ENCODE measurements at regions not wholly inside any gene's neighbourhood (a gene's known extent, or its start where the extent isn't known, plus 50 kb on each side); places are given as distances from the start of the nearest gene placed in this dataset.
"Not testable (repeated sequence)": the region's sequence is repeated elsewhere in the genome, so short reads cannot be mapped to it uniquely, and the experiment has no call there.

- DNase-seq (ENCODE audit: low read depth, low spot score) = no peak
These were observed 206.0 kb upstream of the SLC7A11 start for GRCh38 chr4:138448169-138448568.

- DNase-seq (ENCODE audit: low read depth, low spot score) = no peak
These were observed 204.3 kb upstream of the SLC7A11 start for GRCh38 chr4:138446456-138446855.

- DNase-seq (ENCODE audit: low read depth, low spot score) = no peak
These were observed 202.9 kb upstream of the SLC7A11 start for GRCh38 chr4:138445098-138445497.

DNA sequence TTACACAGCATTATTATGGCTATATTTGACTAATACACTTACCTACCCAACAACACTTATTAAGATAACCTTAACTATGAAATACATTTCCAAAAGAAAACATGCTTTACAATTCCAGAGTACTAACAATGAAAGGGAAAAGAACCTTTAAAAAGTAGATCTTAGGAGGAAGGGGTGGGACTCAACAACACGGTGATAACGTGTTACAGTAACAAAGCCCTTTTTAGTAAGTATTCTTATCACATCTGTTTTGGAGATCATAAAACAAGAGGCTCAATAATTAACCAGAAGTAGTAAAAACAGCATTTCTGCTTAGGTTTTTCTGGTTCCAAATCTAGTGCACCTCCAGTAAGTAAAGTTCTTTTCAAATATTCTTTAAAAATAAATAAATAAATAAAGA is 202.1 kb upstream of the SLC7A11 start:
- DNase-seq (ENCODE audit: low read depth, low spot score) = no peak

GRCh38 chr4:138439143-138439581 is 197.0 kb upstream of the SLC7A11 start:
- no peak for DNase-seq (ENCODE audit: low read depth, low spot score)

GRCh38 chr4:138438608-138439007 is 196.5 kb upstream of the SLC7A11 start:
- no peak for DNase-seq (ENCODE audit: low read depth, low spot score)

GRCh38 chr4:138437263-138437851 is 195.2 kb upstream of the SLC7A11 start:
- no peak for DNase-seq (ENCODE audit: low read depth, low spot score)

DNA sequence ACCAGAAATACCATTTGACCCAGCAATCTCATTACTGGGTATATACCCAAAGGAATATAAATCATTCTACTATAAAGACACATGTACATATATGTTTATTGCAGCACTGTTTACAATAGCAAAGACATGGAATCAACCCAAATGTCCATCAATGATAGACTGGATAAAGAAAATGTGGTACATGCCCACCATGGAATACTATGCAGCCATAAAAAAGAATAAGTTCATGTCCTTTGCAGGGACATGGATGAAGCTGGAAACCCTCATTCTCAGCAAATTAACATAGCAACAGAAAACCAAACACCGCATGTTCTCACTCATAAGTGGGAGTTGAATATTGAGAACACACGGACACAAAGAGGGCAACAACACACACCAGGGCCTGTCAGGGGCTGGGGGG is 193.6 kb upstream of the SLC7A11 start:
- DNase-seq (ENCODE audit: low read depth, low spot score) = not testable (repeated sequence)

DNA sequence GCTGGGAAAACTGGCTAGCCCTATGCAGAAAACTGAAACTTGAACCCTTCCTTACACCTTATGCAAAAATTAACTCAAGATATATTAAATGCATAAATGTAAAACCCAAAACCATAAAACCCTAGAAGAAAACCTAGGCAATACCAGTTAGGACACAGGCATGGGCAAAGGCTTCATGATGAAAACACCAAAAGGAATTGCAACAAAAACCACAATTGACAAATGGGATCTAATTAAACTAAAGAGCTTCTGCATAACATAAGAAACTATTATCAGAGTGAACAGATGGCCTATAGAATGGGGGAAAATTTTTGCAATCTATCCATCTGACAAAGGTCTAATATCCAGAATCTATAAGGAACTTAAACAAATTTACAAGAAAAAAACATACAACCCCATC is 192.9 kb upstream of the SLC7A11 start:
- not testable (repeated sequence) for DNase-seq (ENCODE audit: low read depth, low spot score)

DNA sequence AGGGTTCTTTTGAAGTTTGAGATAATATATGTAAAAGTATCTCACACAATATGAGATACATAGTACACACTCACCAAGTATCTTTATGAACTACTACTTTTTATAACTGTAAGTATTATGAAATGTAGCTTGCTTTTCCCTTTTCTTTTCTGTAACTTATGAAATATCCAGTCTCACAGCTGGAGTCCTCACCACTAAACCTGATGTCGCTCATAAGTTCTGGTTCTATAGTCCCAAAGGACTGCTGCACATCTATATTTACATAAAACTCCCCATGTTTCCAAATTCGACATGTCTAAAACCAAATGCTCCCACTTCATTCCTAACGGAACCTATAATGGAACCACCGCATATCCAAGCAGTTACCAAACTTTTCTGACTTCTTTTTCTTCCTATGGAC is 186.5 kb upstream of the SLC7A11 start:
- no peak for DNase-seq (ENCODE audit: low read depth, low spot score)

GRCh38 chr4:138426786-138427185 is 184.6 kb upstream of the SLC7A11 start:
- no peak for DNase-seq (ENCODE audit: low read depth, low spot score)

- DNase-seq (ENCODE audit: low read depth, low spot score) = no peak
These were observed 178.3 kb upstream of the SLC7A11 start for GRCh38 chr4:138420471-138420870.

- no peak for DNase-seq (ENCODE audit: low read depth, low spot score)
These were observed 172.1 kb upstream of the SLC7A11 start for GRCh38 chr4:138414202-138414601.

GRCh38 chr4:138413273-138413672 is 171.1 kb upstream of the SLC7A11 start:
- DNase-seq (ENCODE audit: low read depth, low spot score) = no peak

GRCh38 chr4:138412847-138413246 is 170.7 kb upstream of the SLC7A11 start:
- no peak for DNase-seq (ENCODE audit: low read depth, low spot score)

GRCh38 chr4:138410266-138410665 is 168.1 kb upstream of the SLC7A11 start:
- no peak for DNase-seq (ENCODE audit: low read depth, low spot score)

DNA sequence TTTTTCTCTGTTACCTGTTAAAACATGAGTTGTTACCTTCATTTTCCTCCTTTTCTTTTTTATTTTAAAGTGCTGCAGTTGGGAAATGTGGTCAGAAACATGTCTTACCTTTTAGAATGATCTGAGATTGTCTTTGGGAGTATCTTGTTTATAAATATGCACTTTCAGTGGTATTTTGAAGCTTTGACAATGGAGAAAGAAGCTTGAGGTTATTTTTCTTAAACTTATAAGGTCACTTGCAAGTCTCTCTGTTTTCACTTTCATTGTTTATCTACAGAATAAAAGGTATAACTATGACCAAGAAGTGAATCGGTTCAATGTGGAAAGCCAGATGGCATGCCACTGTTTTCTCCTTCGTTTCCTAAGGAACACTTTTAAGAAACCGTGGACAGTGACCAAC is 167.5 kb upstream of the SLC7A11 start:
- DNase-seq (ENCODE audit: low read depth, low spot score) = no peak

DNA sequence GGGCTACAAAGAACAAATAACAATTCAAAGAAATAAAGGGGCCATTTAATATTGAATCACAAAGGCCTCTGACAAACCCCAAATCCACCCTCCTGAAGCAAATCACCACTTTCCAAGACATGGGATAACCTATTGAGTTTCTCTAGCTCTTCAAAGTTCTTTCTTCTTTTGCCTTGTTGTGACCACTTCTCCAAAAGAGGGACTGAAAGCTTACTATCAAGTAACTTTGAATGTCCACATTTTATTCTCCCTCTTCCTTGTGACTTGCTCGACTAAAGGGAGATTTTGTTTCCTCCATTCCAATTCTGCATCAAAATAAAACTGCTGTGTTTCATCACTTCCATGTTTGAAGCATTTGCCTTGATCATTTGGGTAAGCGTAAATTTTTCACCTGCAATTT is 166.6 kb upstream of the SLC7A11 start:
- DNase-seq (ENCODE audit: low read depth, low spot score) = no peak

DNA sequence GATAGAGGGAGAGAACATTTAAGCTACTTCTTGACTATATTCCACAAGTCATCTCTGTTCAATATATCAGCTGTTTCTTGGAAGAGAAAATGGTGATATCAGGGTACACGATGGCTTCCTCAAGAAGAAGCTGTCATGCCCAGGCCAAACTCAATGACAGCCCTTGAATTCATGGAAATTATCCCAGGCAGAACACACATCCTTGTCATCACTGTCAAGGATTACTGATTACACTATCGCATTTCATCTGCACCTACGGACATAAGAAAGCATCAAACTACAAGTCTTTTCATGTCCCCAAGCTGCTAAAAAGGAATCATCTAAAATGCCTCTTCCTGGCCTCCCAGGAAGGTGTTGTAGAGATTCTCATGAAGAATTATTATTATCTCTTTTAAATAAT is 165.2 kb upstream of the SLC7A11 start:
- no peak for DNase-seq (ENCODE audit: low read depth, low spot score)

- DNase-seq (ENCODE audit: low read depth, low spot score) = no peak
These were observed 164.7 kb upstream of the SLC7A11 start for GRCh38 chr4:138406876-138407275.

GRCh38 chr4:138405934-138406567 is 163.9 kb upstream of the SLC7A11 start:
- DNase-seq (ENCODE audit: low read depth, low spot score) = no peak

DNA sequence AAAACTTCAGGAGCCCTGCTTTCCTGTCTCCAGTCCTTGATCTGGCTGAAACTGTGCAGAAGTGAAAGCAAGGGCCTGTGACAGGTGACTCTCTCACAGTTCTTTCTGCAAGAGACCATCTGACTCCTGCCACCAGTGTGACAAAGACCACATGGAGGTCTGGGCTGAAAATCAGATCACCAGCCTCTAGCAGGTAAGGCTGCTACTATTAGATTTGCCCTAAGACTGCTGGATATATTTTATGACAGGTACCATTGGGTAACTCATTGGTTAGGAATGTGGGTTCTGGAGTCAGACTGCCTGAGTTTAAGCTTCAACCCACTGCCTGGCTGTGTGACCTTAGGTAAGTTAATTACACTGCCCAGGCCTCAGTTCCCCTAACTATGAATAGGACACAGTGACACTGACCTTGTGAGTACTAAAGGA is 163.3 kb upstream of the SLC7A11 start:
- no peak for DNase-seq (ENCODE audit: low read depth, low spot score)

DNA sequence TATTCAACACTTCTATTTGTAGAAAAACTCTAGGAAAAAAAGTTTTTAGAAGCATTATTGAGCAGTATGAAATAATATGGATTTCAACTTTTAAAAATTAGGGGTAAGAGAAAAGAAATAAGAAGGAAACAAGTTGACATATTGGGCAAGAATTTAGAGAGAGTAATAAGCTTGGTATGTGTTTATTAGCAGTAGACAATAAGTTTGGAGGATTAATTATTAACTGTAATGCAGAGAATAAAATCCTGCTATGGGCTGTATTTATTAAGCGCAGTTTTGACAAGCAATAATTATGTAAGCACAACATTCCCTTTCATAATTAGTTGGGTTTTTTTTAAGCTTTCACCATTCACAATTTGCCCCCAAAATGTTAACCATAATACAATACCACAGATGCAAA is 162.7 kb upstream of the SLC7A11 start:
- DNase-seq (ENCODE audit: low read depth, low spot score) = no peak

DNA sequence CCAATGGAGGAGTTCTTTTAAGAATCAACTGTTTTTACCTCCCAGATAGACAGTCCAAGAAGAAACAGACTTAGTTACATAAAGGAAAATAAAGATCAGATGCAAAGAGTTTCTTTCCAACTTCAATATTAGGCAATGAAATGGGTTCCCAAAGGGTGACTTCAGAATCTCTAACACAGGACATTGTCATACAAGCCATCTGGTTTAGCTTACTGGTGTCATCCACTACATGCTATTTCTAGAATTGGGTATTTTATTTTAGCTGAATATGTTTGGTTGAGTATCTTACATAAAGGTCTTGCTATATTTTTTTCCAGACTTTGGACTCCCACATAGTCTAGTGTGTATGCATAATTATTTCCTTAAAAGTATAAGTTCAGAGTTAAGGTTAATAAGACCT is 162.1 kb upstream of the SLC7A11 start:
- no peak for DNase-seq (ENCODE audit: low read depth, low spot score)
